ENCODE measurements at regions not wholly inside any gene's neighbourhood (a gene's known extent, or its start where the extent isn't known, plus 50 kb on each side); places are given as distances from the start of the nearest gene placed in this dataset.
A peak's percentile ranks its signal among the peaks of the same experiment; 100 is the strongest.
"Not testable (repeated sequence)": the region's sequence is repeated elsewhere in the genome, so short reads cannot be mapped to it uniquely, and the experiment has no call there.

DNA sequence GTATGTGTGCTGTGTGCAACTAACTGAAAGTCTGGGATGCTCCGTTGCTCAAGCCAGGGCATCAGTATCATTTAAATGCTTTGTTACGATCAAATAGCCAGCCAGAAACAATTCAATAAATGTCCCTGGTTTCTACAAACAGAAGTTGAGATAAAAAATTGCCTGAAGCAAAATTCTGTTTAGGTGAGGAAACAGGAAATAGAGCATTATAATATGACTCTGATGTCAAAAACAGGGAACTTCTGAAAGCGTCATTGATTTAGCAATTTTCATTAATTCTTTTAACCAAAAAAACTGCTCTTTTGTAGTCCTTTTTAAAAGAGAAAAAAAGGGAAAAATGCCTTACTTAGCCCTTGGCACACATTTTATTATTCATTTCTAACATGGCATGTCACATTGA lies 174.7 kb downstream of the POTEB3 start:
- ATAC-seq; intact Hi-C loops (cut with DNase I); DNase-seq: not testable (repeated sequence)

DNA sequence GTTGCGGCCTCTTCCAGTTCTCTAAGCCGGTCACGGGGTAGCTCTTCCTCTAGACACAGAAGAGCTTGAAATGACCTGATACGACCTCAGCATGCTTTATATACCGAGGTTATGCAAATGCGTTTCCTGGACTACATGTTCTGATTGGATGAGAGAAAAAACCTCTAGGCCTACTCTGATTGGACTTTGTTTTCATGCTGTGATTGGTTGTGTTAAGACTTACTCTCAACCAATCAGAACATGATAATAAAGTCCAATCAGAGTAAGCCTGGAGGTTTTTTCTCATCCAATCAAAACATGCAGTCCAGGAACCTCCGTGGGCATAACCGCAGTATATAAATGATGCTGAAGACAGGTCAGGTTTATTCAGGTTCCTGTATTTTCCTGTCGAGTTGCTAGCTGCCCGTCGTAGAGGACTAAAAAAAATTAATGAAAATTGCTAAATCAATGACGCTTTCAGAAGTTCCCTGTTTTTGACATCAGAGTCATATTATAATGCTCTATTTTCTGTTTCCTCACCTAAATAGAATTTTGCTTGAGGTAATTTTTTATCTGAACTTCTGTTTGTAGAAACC lies 177.4 kb downstream of the POTEB3 start:
- DNase-seq = no peak
- ATAC-seq = no peak
- intact Hi-C loops (cut with DNase I) = no loop called here

DNA sequence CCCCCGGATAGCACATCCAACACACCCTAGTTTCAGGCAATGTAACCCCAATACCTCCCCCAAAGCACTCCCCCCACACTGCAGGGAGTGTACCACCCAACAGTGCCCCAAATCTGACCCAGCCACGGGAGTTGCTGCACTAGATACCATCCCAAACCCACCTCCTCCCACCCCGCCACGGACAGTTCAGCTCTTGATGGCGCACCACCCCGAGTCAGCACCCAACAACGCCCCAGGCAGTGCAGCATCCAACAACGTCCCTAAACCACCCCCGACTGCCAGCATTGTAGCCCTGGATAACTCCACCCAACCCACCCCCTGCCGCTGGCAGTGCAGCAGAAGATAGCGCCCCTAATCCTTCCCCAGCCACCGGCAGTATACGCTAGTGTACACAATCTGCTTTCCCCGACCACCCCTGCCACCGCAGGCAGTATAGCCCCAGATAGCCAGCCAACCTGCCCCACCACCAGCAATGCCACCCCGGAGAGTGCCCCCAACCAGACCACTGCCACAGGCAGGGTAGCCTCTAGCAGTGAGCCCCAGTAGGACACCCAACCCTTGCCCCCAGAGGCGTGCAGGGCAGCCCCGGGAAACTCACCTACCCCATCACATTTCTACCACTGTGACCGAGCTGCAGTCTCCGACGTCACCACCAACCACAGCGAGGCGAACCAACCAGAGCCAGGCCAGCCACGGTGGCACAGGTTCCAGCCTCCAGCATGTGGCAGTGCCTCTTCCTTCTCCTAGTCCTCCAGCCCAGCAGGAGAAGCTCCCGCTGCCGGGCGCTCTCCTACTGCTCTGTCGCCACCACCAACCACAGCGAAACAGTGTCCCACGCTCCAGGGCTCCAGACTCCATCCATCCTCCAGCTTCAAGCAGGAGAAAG lies 178.1 kb downstream of the POTEB3 start:
- intact Hi-C loops (cut with DNase I) = no loop called here
- ATAC-seq (peak in 1 of 2 donors; percentile 29), DNase-seq (peak; percentile 23)

DNA sequence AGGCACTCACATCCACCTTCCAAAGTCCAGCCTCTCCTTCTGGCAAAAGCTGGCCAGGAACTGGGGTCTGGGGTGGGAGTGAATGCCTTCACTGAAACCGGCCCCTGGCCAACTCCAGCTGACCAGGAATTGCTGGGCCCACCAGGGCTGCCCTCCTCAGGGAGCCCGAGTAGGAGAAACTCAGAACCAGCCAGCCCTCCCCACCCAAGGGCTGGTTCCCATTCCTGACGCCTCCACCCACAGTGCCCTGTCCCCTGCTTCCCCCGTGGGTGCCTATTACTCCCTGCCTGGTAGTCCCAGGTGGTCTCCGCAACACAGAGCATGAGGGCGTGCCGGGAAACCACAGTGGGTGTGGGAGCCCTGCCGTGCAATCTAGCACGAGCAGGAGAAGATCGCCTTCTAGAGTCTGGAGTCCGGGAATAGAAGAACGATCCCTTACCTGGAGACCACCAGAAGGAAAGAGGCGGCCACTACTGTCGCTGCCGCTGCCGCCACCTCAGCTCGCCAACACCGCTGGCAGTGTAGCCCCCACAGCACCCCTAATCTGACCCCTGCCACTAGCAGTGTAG lies 178.8 kb downstream of the POTEB3 start:
- intact Hi-C loops (cut with DNase I) = no loop called here
- ATAC-seq = peak in 1 of 2 donors; percentile 26

DNA sequence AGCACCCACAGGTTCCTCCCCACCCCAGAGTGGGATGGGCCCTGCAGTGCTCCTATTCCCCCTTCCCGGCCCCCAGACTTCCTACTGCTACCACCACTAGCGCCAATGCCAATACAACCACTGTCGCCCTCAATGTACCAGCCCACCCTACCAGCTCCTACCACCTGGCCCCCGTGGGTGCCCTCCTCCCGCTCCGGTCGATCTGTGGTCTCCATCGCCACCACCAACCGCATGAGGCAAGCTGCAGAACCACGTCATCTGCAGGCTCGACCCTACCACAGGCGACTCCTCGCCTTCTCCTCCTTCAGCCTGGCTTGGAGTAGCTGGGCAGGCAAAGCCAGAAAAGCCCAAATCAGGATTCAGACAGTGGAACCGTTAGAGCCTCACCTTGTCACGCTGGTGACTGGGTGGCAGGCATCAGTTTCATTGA lies 179.3 kb downstream of the POTEB3 start:
- ATAC-seq (no peak), DNase-seq (peak; percentile 27)
- intact Hi-C loops (cut with DNase I) = no loop called here

More for the DNA sequence above, 178.8 kb downstream of the POTEB3 start:
- peak; percentile 30 for DNase-seq

DNA sequence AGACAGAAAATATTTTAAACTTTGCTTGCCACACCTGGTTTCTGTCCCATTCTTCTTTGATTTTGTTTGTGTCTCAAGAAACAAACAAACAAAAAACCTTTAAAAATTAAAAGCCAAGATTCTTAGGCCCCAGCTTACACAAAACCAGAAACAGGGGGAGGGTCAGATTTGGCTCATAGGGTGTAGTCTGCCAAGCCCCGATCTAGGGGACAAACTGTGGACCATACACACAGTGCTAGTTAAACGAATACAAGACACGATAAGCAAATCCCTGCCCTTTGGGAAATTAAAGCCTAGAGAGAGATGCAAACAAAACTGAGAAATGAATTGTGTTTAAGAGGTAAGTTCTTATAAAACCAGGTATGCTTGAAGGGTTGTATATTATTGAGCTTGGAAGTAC lies 181.7 kb downstream of the POTEB3 start:
- intact Hi-C loops (cut with DNase I); ATAC-seq: not testable (repeated sequence)

DNA sequence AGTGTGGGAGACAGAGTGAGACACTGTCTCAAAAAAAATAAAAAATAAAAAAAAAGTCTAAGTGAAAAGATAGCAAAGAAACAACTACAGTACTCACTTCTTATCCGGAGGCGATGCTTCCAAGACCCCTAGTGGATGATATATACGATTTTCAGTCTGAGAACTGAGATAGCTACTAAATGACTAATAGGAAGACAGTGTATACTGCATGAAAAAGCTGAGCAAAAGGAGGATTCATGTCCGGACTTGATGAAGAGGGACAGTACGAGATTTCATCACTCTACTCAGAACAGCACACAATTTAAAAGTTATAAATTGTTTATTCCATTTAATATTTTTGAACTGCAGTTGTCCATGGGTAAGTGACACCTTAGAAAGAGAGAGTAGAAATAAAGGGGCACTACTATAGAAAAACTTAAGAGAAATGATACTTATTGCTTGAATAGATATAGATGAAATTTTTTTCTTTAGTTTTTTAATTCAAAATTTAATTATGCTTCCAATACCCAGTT lies 190.7 kb downstream of the POTEB3 start:
- DNase-seq; ATAC-seq; intact Hi-C loops (cut with DNase I): not testable (repeated sequence)

More for the DNA sequence above, 181.7 kb downstream of the POTEB3 start:
- not testable (repeated sequence) for DNase-seq
